ENCODE measurements at regions not wholly inside any gene's neighbourhood (a gene's known extent, or its start where the extent isn't known, plus 50 kb on each side); places are given as distances from the start of the nearest gene placed in this dataset.

GRCh38 chr2:60252581-60253150 is 300.8 kb downstream of the BCL11A start:
- intact Hi-C loops (cut with micrococcal nuclease), result no loop called here
- ATAC-seq (ENCODE audit: low read depth), result no peak
- no peak for TF ChIP-seq CTCF (IDR thresholded peaks at IDR 0.05)
- TF ChIP-seq EZH2 (IDR thresholded peaks at IDR 0.05; ENCODE audit: borderline replicate concordance, insufficient read depth, low read depth, low read length, poor library complexity, severe bottlenecking), result no peak

GRCh38 chr2:60251247-60251646 is 302.2 kb downstream of the BCL11A start:
- Mint-ChIP-seq H3K4me1 (no peaks in the 10 kb centered on the region), H3K27me3 (no peaks in the 10 kb centered on the region), H3K4me3 (no peak overlapping the region), H3K27ac (no peak overlapping the region), H3K9me3 (ENCODE audit: insufficient read depth) (no peaks in the 10 kb centered on the region)
- no peak overlapping the region for H3K4me3 ChIP-seq (ENCODE audit: control extremely low read depth in 1 of 5, extremely low read depth in 1 of 5, insufficient read depth in 1 of 5, low read depth in 2 of 5, low read length in 4 of 5)
- no peaks in the 10 kb centered on the region for H3K79me2 ChIP-seq (ENCODE audit: control insufficient read depth, insufficient read depth, low read length)
- ChIA-PET POLR2A (no interaction called here), CTCF (interaction anchor here (0.6 kb wide), 1 partner anchor 8 kb away, joined by 3 read pairs; no protein-coding TSS in a partner anchor)
- no peaks in the 10 kb centered on the region for H4K20me1 ChIP-seq (ENCODE audit: control insufficient read depth, insufficient read depth, low read length, poor library complexity, severe bottlenecking)
- DNase-seq (no peak), ATAC-seq (ENCODE audit: low read depth) (no peak)
- H2AFZ ChIP-seq (ENCODE audit: insufficient read depth, low read depth, low read length, poor library complexity, severe bottlenecking), result no peak overlapping the region
- no peaks in the 10 kb centered on the region for H3K27me3 ChIP-seq (replicated peaks in 1 of 4; ENCODE audit: control extremely low read depth in 1 of 4, control insufficient read depth in 3 of 4, insufficient read depth in 4 of 4, low read length in 3 of 4)
- intact Hi-C loops (cut with micrococcal nuclease), result no loop called here
- H3K4me1 ChIP-seq (ENCODE audit: control insufficient read depth in 2 of 2, insufficient read depth in 2 of 2, low read length in 2 of 2), result no peaks in the 10 kb centered on the region
- no peak overlapping the region for H3K27ac ChIP-seq (ENCODE audit: low read length in 2 of 2)
- no peaks in the 10 kb centered on the region for H3K36me3 ChIP-seq (replicated peaks in 1 of 2; ENCODE audit: control extremely low read depth in 1 of 2, control insufficient read depth in 1 of 2, extremely low read depth in 1 of 2, insufficient read depth in 2 of 2, low read length in 1 of 2)
- TF ChIP-seq CTCF (IDR thresholded peaks at IDR 0.05), result no peak
- TF ChIP-seq EZH2 (IDR thresholded peaks at IDR 0.05; ENCODE audit: borderline replicate concordance, insufficient read depth, low read depth, low read length, poor library complexity, severe bottlenecking), result no peak
- H3K4me2 ChIP-seq (replicated peaks; ENCODE audit: low read depth, low read length, poor library complexity, severe bottlenecking), result no peak overlapping the region
- no peak overlapping the region for H3K9ac ChIP-seq (ENCODE audit: low read length)
- no peaks in the 10 kb centered on the region for H3K9me3 ChIP-seq (ENCODE audit: control extremely low read depth in 1 of 3, control insufficient read depth in 2 of 3, insufficient read depth in 1 of 3, low read length in 2 of 3)

More at GRCh38 chr2:60252581-60253150, 300.8 kb downstream of the BCL11A start:
- POLR2A ChIA-PET, result no interaction called here
- Histone ChIP-seq H3K9ac (ENCODE audit: low read length) (no peak overlapping the region), H3K9me3 (ENCODE audit: control extremely low read depth in 1 of 3, control insufficient read depth in 2 of 3, insufficient read depth in 1 of 3, low read length in 2 of 3) (no peaks in the 10 kb centered on the region), H3K79me2 (ENCODE audit: control insufficient read depth, insufficient read depth, low read length) (no peaks in the 10 kb centered on the region), H3K27me3 (replicated peaks in 1 of 4; ENCODE audit: control extremely low read depth in 1 of 4, control insufficient read depth in 3 of 4, insufficient read depth in 4 of 4, low read length in 3 of 4) (no peaks in the 10 kb centered on the region), H3K27ac (ENCODE audit: low read length in 2 of 2) (no peak overlapping the region), H2AFZ (ENCODE audit: insufficient read depth, low read depth, low read length, poor library complexity, severe bottlenecking) (peak overlapping the region; percentile 2), H3K4me3 (ENCODE audit: control extremely low read depth in 1 of 5, extremely low read depth in 1 of 5, insufficient read depth in 1 of 5, low read depth in 2 of 5, low read length in 4 of 5) (no peak overlapping the region), H3K4me2 (replicated peaks; ENCODE audit: low read depth, low read length, poor library complexity, severe bottlenecking) (no peak overlapping the region), H4K20me1 (ENCODE audit: control insufficient read depth, insufficient read depth, low read length, poor library complexity, severe bottlenecking) (no peaks in the 10 kb centered on the region), H3K4me1 (ENCODE audit: control insufficient read depth in 2 of 2, insufficient read depth in 2 of 2, low read length in 2 of 2) (no peaks in the 10 kb centered on the region), H3K36me3 (replicated peaks in 1 of 2; ENCODE audit: control extremely low read depth in 1 of 2, control insufficient read depth in 1 of 2, extremely low read depth in 1 of 2, insufficient read depth in 2 of 2, low read length in 1 of 2) (no peaks in the 10 kb centered on the region)
- H3K27ac Mint-ChIP-seq, result no peak overlapping the region
- H3K4me1 Mint-ChIP-seq, result no peaks in the 10 kb centered on the region
- CTCF ChIA-PET, result no interaction called here
- DNase-seq, result no peak
- WGBS (ENCODE audit: insufficient coverage), result 96% methylated on average over 6 of the region's 6 CpGs
- no peaks in the 10 kb centered on the region for H3K9me3 Mint-ChIP-seq (ENCODE audit: insufficient read depth)
- no peak overlapping the region for H3K4me3 Mint-ChIP-seq
- no peaks in the 10 kb centered on the region for H3K27me3 Mint-ChIP-seq
